ENCODE measurements at regions not wholly inside any gene's neighbourhood (a gene's known extent, or its start where the extent isn't known, plus 50 kb on each side); places are given as distances from the start of the nearest gene placed in this dataset.
"Not testable (repeated sequence)": the region's sequence is repeated elsewhere in the genome, so short reads cannot be mapped to it uniquely, and the experiment has no call there.

GRCh38 chr15:57767481-57767880 is 61.0 kb downstream of the POLR2M start:
- no peak for DNase-seq (ENCODE audit: low read depth, low spot score)

- DNase-seq (ENCODE audit: low read depth, low spot score) = no peak
These were observed 62.8 kb downstream of the POLR2M start for GRCh38 chr15:57769266-57769665.

- no peak for DNase-seq (ENCODE audit: low read depth, low spot score)
These were observed 64.0 kb downstream of the POLR2M start for GRCh38 chr15:57770495-57770894.

- DNase-seq (ENCODE audit: low read depth, low spot score) = no peak
These were observed 65.9 kb downstream of the POLR2M start for GRCh38 chr15:57772223-57772957.

GRCh38 chr15:57773051-57773450 is 66.5 kb downstream of the POLR2M start:
- no peak for DNase-seq (ENCODE audit: low read depth, low spot score)

- no peak for DNase-seq (ENCODE audit: low read depth, low spot score)
These were observed 70.5 kb downstream of the POLR2M start for GRCh38 chr15:57777003-57777402.

- DNase-seq (ENCODE audit: low read depth, low spot score) = no peak
These were observed 74.0 kb downstream of the POLR2M start for GRCh38 chr15:57780471-57780870.

GRCh38 chr15:57782731-57783130 is 76.2 kb downstream of the POLR2M start:
- DNase-seq (ENCODE audit: low read depth, low spot score) = no peak

- no peak for DNase-seq (ENCODE audit: low read depth, low spot score)
These were observed 77.6 kb downstream of the POLR2M start for GRCh38 chr15:57784081-57784511.

GRCh38 chr15:57785039-57785438 is 78.5 kb downstream of the POLR2M start:
- DNase-seq (ENCODE audit: low read depth, low spot score) = no peak

- no peak for DNase-seq (ENCODE audit: low read depth, low spot score)
These were observed 79.4 kb downstream of the POLR2M start for GRCh38 chr15:57785959-57786358.

- no peak for DNase-seq (ENCODE audit: low read depth, low spot score)
These were observed 82.7 kb downstream of the POLR2M start for GRCh38 chr15:57789225-57789624.

GRCh38 chr15:57792724-57793449 is 86.4 kb downstream of the POLR2M start:
- no peak for DNase-seq (ENCODE audit: low read depth, low spot score)

GRCh38 chr15:57795261-57795660 is 88.7 kb downstream of the POLR2M start:
- DNase-seq (ENCODE audit: low read depth, low spot score) = no peak

- DNase-seq (ENCODE audit: low read depth, low spot score) = no peak
These were observed 89.6 kb downstream of the POLR2M start for GRCh38 chr15:57796146-57796545.

GRCh38 chr15:57797110-57797509 is 90.6 kb downstream of the POLR2M start:
- DNase-seq (ENCODE audit: low read depth, low spot score) = no peak

GRCh38 chr15:57797568-57798267 is 91.2 kb downstream of the POLR2M start:
- DNase-seq (ENCODE audit: low read depth, low spot score) = no peak

GRCh38 chr15:57806003-57806402 is 99.5 kb downstream of the POLR2M start:
- DNase-seq (ENCODE audit: low read depth, low spot score) = no peak

GRCh38 chr15:57809285-57809684 is 102.8 kb downstream of the POLR2M start:
- not testable (repeated sequence) for DNase-seq (ENCODE audit: low read depth, low spot score)

- DNase-seq (ENCODE audit: low read depth, low spot score) = no peak
These were observed 110.1 kb downstream of the POLR2M start for GRCh38 chr15:57816599-57816998.

GRCh38 chr15:57819646-57820045 is 113.1 kb downstream of the POLR2M start:
- no peak for DNase-seq (ENCODE audit: low read depth, low spot score)

- DNase-seq (ENCODE audit: low read depth, low spot score) = peak; percentile 2
These were observed 113.6 kb downstream of the POLR2M start for GRCh38 chr15:57820119-57820518.

- DNase-seq (ENCODE audit: low read depth, low spot score) = no peak
These were observed 115.3 kb downstream of the POLR2M start for GRCh38 chr15:57821826-57822225.
